Stimulated activated CD8-positive, alpha-beta memory T cell treated with anti-CD3 and anti-CD28 coated beads, Interleukin-4, amount 100 ng/mL, for 48 hours (primary cell): ENCODE measurements at regions not wholly inside any gene's neighbourhood (a gene's known extent, or its start where the extent isn't known, plus 50 kb on each side); places are given as distances from the start of the nearest gene placed in this dataset.

ENCODE experiments used
- DNase-seq: peaks from one replicate; pipeline ENCODE4 v3.0.0-alpha.2; 2020

- peak; percentile 83 for DNase-seq
These were observed 135.0 kb upstream of the RIPOR2 start for GRCh38 chr6:25070547-25071366.

DNA sequence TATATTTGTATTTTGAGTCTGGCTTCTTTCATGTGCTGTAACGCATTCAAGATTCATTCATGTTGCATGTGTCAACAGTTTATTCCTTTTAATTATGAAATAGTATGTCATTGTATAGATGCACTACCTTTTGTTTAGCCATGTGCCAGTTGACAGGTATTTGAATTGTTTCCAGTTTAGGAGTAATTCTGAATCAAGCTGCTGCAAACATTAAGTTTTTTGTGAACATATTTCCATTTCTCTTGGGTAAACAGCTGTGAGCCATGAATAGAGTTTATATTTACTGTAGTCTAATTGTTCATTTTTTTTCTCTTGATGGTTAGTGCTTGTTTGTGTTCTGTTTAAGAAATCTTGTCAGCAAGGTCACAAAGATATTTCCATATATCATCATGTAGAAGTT, 142.4 kb upstream of the RIPOR2 start:
- no peak for DNase-seq

DNA sequence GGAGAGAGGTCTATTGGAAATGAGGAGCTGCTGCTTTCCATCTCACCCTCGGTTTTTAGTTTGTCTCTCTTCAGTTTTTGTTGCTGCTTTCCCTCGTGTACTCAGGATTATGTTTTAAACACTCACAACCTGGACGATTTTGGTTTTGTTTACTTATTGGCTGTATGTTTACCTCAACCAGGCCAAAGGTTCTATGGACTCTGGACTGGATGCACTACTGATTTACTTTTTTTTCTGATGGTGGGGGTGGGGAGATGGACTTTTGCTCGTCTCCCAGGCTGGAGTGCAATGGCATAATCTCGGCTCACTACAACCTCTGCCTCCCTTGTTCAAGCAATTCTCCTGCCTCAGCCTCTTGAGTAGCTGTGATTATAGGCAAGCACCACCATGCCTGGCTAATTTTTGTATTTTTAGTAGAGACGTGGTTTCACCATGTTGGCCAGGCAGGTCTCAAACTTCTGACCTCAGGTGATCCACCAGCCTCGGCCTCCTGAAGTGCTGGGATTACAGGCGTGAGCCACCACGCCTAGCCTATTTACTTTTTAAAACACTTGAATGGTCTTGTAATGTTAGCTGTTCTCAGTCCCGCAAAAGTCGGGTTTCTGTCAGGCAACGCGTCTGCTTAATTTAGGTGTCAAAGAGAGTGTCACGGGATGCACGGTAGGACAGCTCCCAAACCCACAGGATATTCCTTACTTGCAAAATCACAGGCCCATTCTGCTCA, 148.2 kb upstream of the RIPOR2 start:
- DNase-seq: no peak

DNA sequence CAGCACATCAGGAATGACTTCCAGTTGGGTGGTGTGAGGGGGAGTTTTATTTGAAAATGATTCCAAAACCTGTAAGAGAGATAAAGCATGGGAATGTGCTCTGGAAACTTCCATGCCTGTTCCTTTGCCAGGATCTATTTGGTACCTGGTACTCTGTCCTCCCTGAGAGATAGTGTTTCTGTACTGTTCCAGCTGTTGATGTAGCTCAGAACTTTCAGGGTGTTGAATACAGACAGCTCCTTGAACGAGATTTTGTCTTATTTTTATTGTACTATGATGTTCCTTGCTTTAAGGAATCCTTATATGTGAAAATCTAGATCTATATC, 148.7 kb upstream of the RIPOR2 start:
- DNase-seq: no peak

GRCh38 chr6:25085756-25086155, 150.0 kb upstream of the RIPOR2 start:
- DNase-seq: no peak

DNA sequence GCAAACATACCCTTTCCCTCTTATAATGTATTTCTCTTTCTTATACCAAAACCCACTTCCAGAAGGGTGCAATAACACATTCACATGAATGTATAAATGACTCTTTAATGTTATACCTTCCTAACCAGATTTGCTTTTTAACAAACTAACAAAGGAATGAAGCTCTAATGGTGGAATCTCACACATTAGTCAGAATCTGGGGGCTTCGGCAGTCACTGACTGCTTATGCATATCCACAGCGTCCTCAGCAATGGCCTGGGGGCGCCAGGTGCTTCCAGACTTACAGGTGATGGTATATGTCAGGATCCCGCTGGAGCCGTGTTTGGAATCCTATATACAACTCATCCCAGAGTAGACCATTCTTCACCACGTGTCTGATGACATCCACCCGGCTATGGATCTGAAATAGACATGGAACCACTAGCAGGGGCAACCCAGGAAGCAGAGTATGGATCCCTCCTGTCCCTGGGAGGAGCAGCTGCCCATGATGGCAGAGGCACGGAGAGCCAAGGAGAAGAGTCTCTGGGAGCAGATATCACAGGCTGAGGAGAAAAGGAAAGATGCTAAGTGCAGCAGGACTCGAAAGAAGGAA, 150.8 kb upstream of the RIPOR2 start:
- DNase-seq: no peak

DNA sequence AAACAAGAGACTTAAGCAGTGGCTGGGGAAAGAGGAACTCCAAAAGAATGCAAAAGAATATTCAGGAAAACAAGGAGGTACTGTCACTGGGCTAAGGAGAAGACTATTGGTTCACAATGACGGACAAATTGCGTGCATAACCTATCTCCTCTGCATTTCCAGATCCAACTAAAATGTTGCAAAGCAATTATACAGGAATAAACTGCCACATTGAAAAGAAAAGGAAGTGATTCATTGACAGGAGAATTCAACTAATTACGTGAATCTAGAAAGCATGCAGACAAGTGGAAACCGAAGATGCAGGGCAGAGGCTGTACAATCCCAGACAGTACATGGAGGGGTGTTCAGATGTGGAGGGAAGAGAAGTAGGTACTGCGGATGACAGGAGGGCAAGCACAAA, 152.8 kb upstream of the RIPOR2 start:
- DNase-seq: no peak

DNA sequence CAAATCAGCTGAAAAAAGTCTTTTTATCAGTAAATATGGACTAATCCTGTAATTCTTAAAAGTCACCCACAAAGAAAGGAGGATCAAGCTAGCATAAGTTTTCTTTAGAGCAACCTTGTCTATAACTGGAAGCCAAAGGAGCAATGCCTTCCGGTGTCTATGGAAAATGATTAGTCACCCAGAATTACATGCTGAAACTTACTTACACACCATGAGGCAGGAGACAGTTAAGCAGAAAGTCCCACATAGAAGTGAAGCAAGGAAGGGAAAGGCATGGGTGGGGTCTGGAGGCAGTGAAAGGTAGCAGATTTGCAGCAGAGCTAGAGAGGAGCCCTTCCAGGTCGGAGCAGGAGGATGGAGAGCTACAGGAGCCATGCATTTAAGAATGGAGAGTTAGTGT, 153.7 kb upstream of the RIPOR2 start:
- no peak for DNase-seq

- no peak for DNase-seq
These were observed 159.0 kb upstream of the RIPOR2 start for GRCh38 chr6:25094726-25095125.

GRCh38 chr6:25100288-25100687, 164.5 kb upstream of the RIPOR2 start:
- DNase-seq: no peak

DNA sequence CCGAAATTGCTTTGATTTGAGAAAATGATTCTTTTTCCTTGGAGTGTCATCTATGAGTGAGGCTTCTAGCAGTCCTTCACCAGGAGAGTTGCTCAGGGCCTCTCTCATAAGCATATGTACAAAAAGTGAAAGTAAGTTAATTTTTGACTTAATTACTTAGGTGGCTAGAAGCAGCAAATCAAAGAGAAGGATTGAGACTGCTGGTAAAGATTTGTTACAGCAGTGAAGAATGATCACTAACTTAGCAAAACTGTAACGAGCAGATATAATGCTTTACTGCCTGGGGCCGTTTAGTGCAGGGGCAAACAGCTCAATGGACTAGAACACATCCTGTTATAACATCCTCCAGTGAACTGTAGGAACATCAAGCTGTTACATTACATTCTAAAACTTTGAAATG, 167.8 kb upstream of the RIPOR2 start:
- DNase-seq: no peak

- no peak for DNase-seq
These were observed 169.5 kb upstream of the RIPOR2 start for GRCh38 chr6:25105070-25105925.

DNA sequence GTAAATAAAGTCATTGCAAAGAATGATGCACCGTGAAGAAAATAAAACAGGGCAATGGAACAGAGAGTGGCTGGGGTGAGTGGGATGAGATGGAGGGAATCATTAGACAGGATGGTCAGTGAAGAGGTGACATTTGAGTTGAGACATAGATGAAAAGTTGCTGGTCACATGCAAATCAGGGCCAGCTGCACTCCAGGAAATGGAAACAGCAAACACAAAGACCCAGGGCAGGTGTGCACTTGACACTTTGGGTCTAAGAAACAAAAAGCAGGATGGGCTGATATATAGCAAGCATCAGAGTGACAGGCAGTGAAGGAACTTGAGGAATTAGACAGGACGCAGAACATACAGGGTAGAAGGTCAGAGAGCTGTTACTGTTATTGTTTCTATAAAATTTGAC, 171.5 kb upstream of the RIPOR2 start:
- no peak for DNase-seq

- no peak for DNase-seq
These were observed 167.4 kb upstream of the CARMIL1 start for GRCh38 chr6:25111782-25112181.

DNA sequence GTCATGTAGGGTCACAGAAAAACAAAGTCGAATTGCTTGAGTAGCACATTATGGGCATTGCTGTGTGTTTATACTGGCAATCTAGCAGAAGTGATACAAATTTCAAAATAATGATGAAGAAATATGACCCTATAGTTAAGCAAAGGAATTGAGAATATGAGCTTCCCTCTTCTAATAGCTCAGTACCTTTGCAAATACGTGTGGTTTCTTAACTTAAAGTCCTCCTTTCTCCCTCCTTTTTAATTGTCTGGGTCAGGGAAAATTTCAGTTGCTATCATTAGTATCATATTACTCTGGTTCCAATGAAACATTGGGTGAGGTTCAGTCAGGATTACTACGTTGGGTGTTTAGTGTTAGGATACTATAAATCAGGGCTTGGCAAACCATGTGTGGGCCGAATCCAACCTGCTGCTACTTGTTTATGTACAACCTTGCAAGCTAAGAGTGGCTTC, 166.8 kb upstream of the CARMIL1 start:
- DNase-seq: no peak

DNA sequence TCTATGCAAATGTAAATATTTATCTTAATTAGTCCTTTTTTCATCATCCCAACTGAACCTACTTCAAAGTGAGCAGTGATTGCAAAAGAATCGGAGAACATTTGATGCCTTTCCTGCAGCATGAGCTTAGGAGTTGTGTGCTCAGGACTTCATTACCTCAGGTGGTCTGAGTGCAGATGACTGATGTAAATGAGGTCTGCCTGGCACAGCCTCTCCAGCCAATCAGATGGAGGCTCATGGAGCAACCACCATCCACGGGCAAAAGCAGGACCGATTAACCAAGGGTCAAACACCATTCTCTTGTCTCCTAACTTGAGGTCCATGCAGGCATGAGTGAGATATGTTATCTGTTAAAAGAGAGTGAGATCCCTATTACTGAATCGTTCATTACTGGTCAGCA, 165.7 kb upstream of the CARMIL1 start:
- no peak for DNase-seq

- DNase-seq: no peak
These were observed 161.1 kb upstream of the CARMIL1 start for GRCh38 chr6:25118038-25118437.

DNA sequence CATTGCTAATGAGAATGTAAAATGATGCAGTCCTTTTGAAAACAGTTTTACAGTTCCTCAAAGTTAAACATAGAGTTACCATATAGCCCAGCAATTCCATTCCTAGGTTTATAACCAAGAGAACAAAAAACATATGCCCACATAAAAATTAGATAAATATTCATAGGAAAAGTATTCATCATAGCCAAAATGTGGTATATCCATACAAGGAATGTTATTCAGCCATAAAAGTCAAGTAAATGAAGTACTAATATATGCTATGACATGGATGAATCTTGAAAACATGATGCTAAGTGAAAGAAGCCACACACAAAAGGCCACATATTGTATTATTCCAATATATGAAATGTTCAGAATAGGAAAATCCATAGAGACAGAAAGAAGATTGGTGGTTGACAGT, 158.0 kb upstream of the CARMIL1 start:
- DNase-seq: no peak

GRCh38 chr6:25122001-25122400, 157.2 kb upstream of the CARMIL1 start:
- no peak for DNase-seq

- no peak for DNase-seq
These were observed 156.4 kb upstream of the CARMIL1 start for GRCh38 chr6:25122622-25123237.

DNA sequence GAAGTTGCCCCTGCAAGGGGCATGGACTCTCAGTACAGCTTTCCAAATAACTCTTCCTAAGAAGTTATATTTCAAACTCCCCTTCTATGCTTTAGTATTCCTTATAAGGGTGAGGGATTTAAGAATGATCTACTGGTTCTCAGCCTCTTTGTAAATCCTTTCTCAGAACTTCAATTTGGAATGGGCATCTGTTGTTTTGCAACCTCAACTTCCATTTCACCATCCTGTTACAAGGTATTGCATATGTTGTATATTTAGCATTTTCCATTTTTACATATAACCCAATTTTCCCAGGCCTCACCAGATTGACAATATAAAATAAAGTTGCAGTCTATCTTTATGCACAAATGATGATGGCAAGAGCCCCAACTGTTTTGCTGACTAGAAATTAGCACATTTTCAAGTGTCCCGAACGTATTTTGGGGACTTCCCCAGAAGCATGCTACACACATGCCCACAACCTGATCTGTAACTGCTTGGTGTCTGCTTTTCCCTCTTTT, 154.9 kb upstream of the CARMIL1 start:
- no peak for DNase-seq

GRCh38 chr6:25125736-25126135, 153.4 kb upstream of the CARMIL1 start:
- DNase-seq: no peak
